GM21619 (cell line): ENCODE measurements at regions not wholly inside any gene's neighbourhood (a gene's known extent, or its start where the extent isn't known, plus 50 kb on each side); places are given as distances from the start of the nearest gene placed in this dataset.

Experiments
- ATAC-seq: cut with Tn5 transposase; IDR thresholded peaks from one replicate; pipeline ENCODE4 v1.9.1; 2021; ENCODE audit not compliant: unreplicated experiment

GRCh38 chr3:70393881-70394612 is 81.6 kb upstream of the MDFIC2 start:
- ATAC-seq, result no peak

DNA sequence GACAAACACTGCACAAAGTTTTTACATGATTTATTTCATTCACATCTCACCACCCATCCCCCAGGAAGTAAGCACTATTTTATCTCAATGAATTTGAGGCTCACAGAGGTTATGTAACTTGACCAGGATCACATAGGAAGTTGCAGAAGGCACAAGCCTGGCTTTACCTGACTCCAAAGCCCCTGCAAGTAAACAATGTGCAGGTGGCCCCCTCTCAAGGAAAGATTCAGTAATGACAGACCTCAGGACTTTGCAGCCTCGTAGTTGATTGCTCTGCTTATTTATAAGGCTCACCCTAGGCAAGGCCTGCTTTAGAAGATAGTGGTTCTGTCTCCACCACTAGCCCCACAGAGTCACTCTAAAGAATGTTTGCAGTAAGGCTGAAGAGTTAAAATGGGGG is 79.8 kb upstream of the MDFIC2 start:
- no peak for ATAC-seq

- no peak for ATAC-seq
Observed at GRCh38 chr3:70387889-70388288, 75.5 kb upstream of the MDFIC2 start.

GRCh38 chr3:70386846-70387245 is 74.4 kb upstream of the MDFIC2 start:
- no peak for ATAC-seq

GRCh38 chr3:70386043-70386442 is 73.6 kb upstream of the MDFIC2 start:
- ATAC-seq, result no peak

- peak; percentile 97 for ATAC-seq
Observed at GRCh38 chr3:70383360-70383831, 71.0 kb upstream of the MDFIC2 start.

DNA sequence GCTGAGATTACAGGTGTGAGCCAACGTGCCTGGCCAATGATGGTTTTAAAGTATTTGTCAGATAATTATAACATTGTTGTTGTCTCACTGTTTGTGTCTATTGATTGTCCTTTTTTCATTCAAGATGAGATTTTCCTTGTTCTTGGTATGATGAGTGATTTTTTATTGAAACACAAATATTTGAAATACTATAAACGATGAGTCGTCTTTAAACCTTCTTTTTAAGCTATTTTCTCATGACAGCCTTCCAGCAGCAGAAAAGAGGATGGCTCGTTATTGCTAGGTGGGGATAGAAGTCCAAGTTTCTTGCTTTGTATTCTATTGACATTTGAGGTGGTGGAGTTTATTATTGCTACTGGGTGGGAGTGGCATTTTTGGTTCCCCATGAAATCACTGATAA is 61.7 kb upstream of the MDFIC2 start:
- ATAC-seq, result no peak
